ENCODE measurements at regions not wholly inside any gene's neighbourhood (a gene's known extent, or its start where the extent isn't known, plus 50 kb on each side); places are given as distances from the start of the nearest gene placed in this dataset.

DNA sequence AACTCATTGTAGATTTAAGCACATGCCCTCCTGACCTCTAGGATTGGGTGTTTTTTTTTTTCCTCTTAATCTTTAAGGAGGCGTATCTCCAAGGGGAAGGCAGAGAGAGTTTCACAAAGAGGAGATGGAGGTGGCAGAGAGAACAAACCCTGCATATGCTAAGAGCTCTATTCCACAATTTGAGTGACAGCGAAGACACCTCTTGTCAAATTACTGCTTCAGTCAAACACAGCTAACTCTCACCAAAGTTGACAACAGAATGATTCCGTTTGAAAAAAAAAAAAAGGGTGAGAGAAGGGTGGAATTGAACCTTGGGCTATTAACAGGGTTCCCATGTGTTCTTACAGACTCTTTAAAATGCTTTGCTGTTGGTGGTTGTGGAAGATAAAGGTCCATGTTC is 112.6 kb downstream of the NXPE2 start:
- TF ChIP-seq POLR2AphosphoS5 (IDR thresholded peaks at IDR 0.05; ENCODE audit: low read depth, low read length), result no peak
- TF ChIP-seq CTCF (IDR thresholded peaks at IDR 0.05), result no peak
- TF ChIP-seq NFIC (IDR thresholded peaks at IDR 0.05; ENCODE audit: borderline replicate concordance), result no peak
- no peak for TF ChIP-seq YY1 (IDR thresholded peaks at IDR 0.05; ENCODE audit: low read depth)
- no peak for TF ChIP-seq MXI1 (IDR thresholded peaks at IDR 0.05; ENCODE audit: low read depth, low read length)
- TF ChIP-seq RCOR1 (IDR thresholded peaks at IDR 0.05; ENCODE audit: low read length), result no peak
- TF ChIP-seq PBX3 (IDR thresholded peaks at IDR 0.05), result no peak
